OCI-LY1 (cell line): ENCODE measurements at regions not wholly inside any gene's neighbourhood (a gene's known extent, or its start where the extent isn't known, plus 50 kb on each side); places are given as distances from the start of the nearest gene placed in this dataset.

Source experiments
- EZH2 ChIP-seq: fragments of 200-600 bp; sonication (generic), shearing (Covaris generic); IDR thresholded peaks from 2 replicates; pipeline ENCODE4 v1.8.0; 2017; ENCODE audit warnings: borderline replicate concordance, mixed run types, mild to moderate bottlenecking, antibody characterized with exemption, low read length, moderate library complexity, mixed read lengths
- TF ChIP-seq, protein P1 (sequence below): fragments of 200-600 bp; sonication (generic), shearing (Covaris generic); IDR thresholded peaks from 2 replicates; pipeline ENCODE4 v1.5.1; 2017; ENCODE audit warnings: mild to moderate bottlenecking, antibody characterized with exemption, low read length, moderate library complexity, mixed read lengths

DNA sequence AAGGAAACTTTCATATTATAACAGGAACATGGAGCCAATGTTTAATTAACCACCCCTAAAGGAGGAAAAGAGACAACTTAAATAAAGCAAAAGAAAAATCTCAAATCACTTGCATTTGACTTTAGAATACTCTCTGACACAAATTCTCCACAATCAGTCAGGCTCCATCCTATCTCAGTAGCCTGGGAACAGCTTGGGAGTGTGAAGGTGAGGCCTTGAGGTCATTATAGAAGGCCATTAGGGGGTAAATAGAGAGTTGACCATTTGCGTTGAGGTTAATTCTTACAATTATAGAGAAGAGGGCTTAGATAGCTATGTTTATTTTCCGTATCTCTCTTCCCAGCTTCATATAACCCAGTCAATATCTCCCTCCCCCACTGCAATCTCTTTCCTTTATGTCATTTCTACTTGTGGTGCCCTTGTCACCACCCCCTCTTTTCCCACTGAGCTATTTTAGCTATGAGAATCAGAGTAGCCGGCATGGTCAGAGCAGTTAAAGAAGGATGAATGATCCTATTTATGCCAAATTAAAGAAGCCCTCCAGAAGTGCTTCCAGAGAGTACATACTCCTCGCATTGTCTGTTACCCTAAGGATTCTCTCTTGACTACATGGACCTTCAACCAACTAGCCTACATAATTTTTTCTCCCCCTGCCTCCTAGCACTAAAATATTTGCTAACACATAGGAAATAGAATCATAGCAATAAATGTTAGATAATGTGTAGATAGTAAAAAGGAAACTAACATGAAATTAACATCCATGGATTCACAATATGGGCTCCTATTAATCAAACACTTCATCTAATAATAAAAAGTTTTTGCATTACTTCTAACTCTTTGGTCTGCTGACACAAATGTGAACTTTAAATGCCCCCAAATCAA lies 135.2 kb upstream of the KRR1 start:
- TF ChIP-seq EZH2 = no peak
- TF ChIP-seq, protein P1, sequence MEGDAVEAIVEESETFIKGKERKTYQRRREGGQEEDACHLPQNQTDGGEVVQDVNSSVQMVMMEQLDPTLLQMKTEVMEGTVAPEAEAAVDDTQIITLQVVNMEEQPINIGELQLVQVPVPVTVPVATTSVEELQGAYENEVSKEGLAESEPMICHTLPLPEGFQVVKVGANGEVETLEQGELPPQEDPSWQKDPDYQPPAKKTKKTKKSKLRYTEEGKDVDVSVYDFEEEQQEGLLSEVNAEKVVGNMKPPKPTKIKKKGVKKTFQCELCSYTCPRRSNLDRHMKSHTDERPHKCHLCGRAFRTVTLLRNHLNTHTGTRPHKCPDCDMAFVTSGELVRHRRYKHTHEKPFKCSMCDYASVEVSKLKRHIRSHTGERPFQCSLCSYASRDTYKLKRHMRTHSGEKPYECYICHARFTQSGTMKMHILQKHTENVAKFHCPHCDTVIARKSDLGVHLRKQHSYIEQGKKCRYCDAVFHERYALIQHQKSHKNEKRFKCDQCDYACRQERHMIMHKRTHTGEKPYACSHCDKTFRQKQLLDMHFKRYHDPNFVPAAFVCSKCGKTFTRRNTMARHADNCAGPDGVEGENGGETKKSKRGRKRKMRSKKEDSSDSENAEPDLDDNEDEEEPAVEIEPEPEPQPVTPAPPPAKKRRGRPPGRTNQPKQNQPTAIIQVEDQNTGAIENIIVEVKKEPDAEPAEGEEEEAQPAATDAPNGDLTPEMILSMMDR = no peak
